OCI-LY1 (cell line): ENCODE measurements at regions not wholly inside any gene's neighbourhood (a gene's known extent, or its start where the extent isn't known, plus 50 kb on each side); places are given as distances from the start of the nearest gene placed in this dataset.

Experiments used
- CTCF ChIP-seq: fragments of 200-600 bp; sonication (generic), shearing (Covaris generic); IDR thresholded peaks from 2 replicates; pipeline ENCODE4 v1.5.1; 2017; ENCODE audit warnings: mild to moderate bottlenecking, antibody characterized with exemption, low read length, moderate library complexity, mixed read lengths
- EZH2 ChIP-seq: fragments of 200-600 bp; sonication (generic), shearing (Covaris generic); IDR thresholded peaks from 2 replicates; pipeline ENCODE4 v1.8.0; 2017; ENCODE audit warnings: borderline replicate concordance, mixed run types, mild to moderate bottlenecking, antibody characterized with exemption, low read length, moderate library complexity, mixed read lengths

- no peak for TF ChIP-seq CTCF
- TF ChIP-seq EZH2 = no peak
Observed at GRCh38 chr2:819601-820000, 131.0 kb upstream of the SNTG2 start.
